H1 (cell line): ENCODE measurements at regions not wholly inside any gene's neighbourhood (a gene's known extent, or its start where the extent isn't known, plus 50 kb on each side); places are given as distances from the start of the nearest gene placed in this dataset.

Experiments used
- CBX5 ChIP-seq: fragments of 300-800, 300-1000 bp; sonication (generic); IDR thresholded peaks from 2 replicates; pipeline ENCODE4 v1.7.1; 2016; ENCODE audit warnings: antibody characterized with exemption, low read length, low read depth
- CREB1 ChIP-seq: IDR thresholded peaks from 2 replicates; pipeline ENCODE4 v1.6.1; 2012; ENCODE audit warnings: inconsistent platforms
- NANOG ChIP-seq: IDR thresholded peaks from 2 replicates; pipeline ENCODE4 v1.6.1; 2011; ENCODE audit warnings: low read length, low read depth, mild to moderate bottlenecking, inconsistent platforms; ENCODE audit not compliant: insufficient read depth, poor library complexity, severe bottlenecking
- RAD21 ChIP-seq, 2 experiments: IDR thresholded peaks in 1 of 2; conservative IDR thresholded peaks in 1 of 2; 2 replicates each; pipeline ENCODE4 v1.6.1; 2011; ENCODE audit warnings: low read depth in 2 of 2, low read length in 2 of 2, improper control_type of control experiment in 1 of 2, inconsistent platforms in 1 of 2, mild to moderate bottlenecking in 1 of 2, moderate library complexity in 1 of 2
- TF ChIP-seq, protein P1 (sequence below): IDR thresholded peaks from 2 replicates; pipeline ENCODE4 v1.6.1; 2012; ENCODE audit warnings: low read length, inconsistent platforms

DNA sequence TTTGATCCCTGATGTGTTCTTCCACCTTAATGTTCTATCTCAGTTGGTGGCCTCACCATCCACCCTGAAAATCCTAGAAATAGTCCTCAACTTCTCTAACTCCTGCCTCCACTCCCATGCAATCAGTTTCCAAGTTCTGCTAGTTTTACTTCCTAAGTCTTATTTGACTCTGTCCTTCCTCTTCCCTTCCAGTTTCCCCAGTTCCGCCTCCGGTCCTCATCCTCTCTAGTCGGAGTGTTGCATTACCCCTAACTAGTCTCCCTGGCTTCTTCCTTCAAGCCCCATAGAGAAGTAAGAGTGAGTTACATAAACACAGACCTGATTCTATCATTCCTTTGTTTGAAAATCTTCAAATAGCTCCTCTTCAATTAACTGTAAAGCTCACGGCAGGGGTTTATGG lies 236.5 kb downstream of the GXYLT1 start (continued):
- TF ChIP-seq, protein P1, sequence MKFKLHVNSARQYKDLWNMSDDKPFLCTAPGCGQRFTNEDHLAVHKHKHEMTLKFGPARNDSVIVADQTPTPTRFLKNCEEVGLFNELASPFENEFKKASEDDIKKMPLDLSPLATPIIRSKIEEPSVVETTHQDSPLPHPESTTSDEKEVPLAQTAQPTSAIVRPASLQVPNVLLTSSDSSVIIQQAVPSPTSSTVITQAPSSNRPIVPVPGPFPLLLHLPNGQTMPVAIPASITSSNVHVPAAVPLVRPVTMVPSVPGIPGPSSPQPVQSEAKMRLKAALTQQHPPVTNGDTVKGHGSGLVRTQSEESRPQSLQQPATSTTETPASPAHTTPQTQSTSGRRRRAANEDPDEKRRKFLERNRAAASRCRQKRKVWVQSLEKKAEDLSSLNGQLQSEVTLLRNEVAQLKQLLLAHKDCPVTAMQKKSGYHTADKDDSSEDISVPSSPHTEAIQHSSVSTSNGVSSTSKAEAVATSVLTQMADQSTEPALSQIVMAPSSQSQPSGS: no peak
- TF ChIP-seq RAD21 (IDR thresholded peaks at IDR 0.05 in 1 of 2, conservative IDR thresholded peaks at IDR 0.05 in 1 of 2; ENCODE audit: low read depth in 2 of 2, low read length in 2 of 2) (no peak), CBX5 (no peak), CREB1 (no peak), NANOG (no peak)
